B cell (primary cell): ENCODE measurements at regions not wholly inside any gene's neighbourhood (a gene's known extent, or its start where the extent isn't known, plus 50 kb on each side); places are given as distances from the start of the nearest gene placed in this dataset.

Experiments
- ATAC-seq: fragments of 200-7000 bp; cut with Tn5 transposase; one replicate; pipeline ENCODE4 v1.10.0; 2021; ENCODE audit warnings: low read depth, mild to moderate bottlenecking, moderate number of reproducible peaks, moderate library complexity
- CTCF ChIA-PET: fragments of 350-600 bp; sonication (Branson Sonifier 250); formaldehyde crosslinking; loops from one replicate; lab custom pipeline; 2021; ENCODE audit warnings: antibody characterized with exemption, inconsistent platforms; lab: Charles Lee
- POLR2A ChIA-PET: fragments of 350-600 bp; sonication (Branson Sonifier 250); formaldehyde crosslinking; loops from one replicate; lab custom pipeline; 2021; ENCODE audit warnings: antibody characterized with exemption; lab: Charles Lee
- DNase-seq: peaks from one replicate; pipeline ENCODE4 v3.0.0; 2013
- H2AFZ ChIP-seq: 2 replicates; pipeline ENCODE4 v1.6.1; 2012; ENCODE audit warnings: mild to moderate bottlenecking, low read depth, low read length; ENCODE audit not compliant: insufficient read depth, poor library complexity, severe bottlenecking
- H3K27ac ChIP-seq, 2 donors: 1 replicate in 1 of 2; 2 replicates in 1 of 2; pipeline ENCODE4 v1.5.1; 2012 to 2013; ENCODE audit warnings: low read length in 2 of 2, mild to moderate bottlenecking in 2 of 2, moderate library complexity in 1 of 2
- H3K27me3 ChIP-seq, 4 experiments: fragments of 200-600 bp in 1 of 4; sonication (generic) in 1 of 4; replicated peaks in 1 of 4; 1 replicate in 2 of 4; 2 replicates in 2 of 4; pipeline versions ENCODE4 v1.6.1 to v1.7.0; 2013 to 2016; ENCODE audit warnings: low read length in 3 of 4, mild to moderate bottlenecking in 2 of 4, mixed read lengths in 1 of 4, moderate library complexity in 1 of 4; ENCODE audit not compliant: insufficient read depth in 4 of 4, control insufficient read depth in 3 of 4; ENCODE audit errors: control extremely low read depth in 1 of 4
- H3K36me3 ChIP-seq, 2 experiments: replicated peaks in 1 of 2; 1 replicate in 1 of 2; 2 replicates in 1 of 2; pipeline versions ENCODE4 v1.6.1 to v1.7.1; 2013; ENCODE audit warnings: low read length in 1 of 2; ENCODE audit not compliant: insufficient read depth in 2 of 2, control insufficient read depth in 1 of 2; ENCODE audit errors: control extremely low read depth in 1 of 2, extremely low read depth in 1 of 2
- H3K4me1 ChIP-seq, 2 donors: fragments of 200-600 bp in 1 of 2; sonication (generic) in 1 of 2; 1 replicate in 1 of 2; 2 replicates in 1 of 2; pipeline versions ENCODE4 v1.5.1 to v1.6.1; 2013 to 2017; ENCODE audit warnings: low read length in 2 of 2; ENCODE audit not compliant: control insufficient read depth in 2 of 2, insufficient read depth in 2 of 2
- H3K4me2 ChIP-seq: replicated peaks from 2 replicates; pipeline ENCODE3; 2012; ENCODE audit warnings: mild to moderate bottlenecking, low read depth, low read length; ENCODE audit not compliant: poor library complexity, severe bottlenecking
- H3K4me3 ChIP-seq, 5 experiments: fragments of 200-600 bp in 1 of 5; sonication (generic) in 1 of 5; 1 replicate in 3 of 5; 2 replicates in 2 of 5; pipeline versions ENCODE4 v1.5.1 to v1.7.0; 2011 to 2016; ENCODE audit warnings: low read length in 4 of 5, mild to moderate bottlenecking in 4 of 5, low read depth in 2 of 5, control low read depth in 1 of 5, moderate library complexity in 1 of 5; ENCODE audit not compliant: insufficient read depth in 1 of 5; ENCODE audit errors: control extremely low read depth in 1 of 5, extremely low read depth in 1 of 5
- H3K79me2 ChIP-seq: fragments of 200-600 bp; sonication (generic); one replicate; pipeline ENCODE4 v1.6.0; 2016; ENCODE audit warnings: low read length; ENCODE audit not compliant: control insufficient read depth, insufficient read depth
- H3K9ac ChIP-seq: fragments of 200-600 bp; sonication (generic); 2 replicates; pipeline ENCODE4 v1.6.1; 2017; ENCODE audit warnings: mild to moderate bottlenecking, low read length, moderate library complexity
- H3K9me3 ChIP-seq, 3 donors: one replicate each; pipeline versions ENCODE4 v1.6.1 to v1.7.1; 2013; ENCODE audit warnings: low read length in 2 of 3; ENCODE audit not compliant: control insufficient read depth in 2 of 3, insufficient read depth in 1 of 3; ENCODE audit errors: control extremely low read depth in 1 of 3
- H4K20me1 ChIP-seq: 2 replicates; pipeline ENCODE4 v1.6.0; 2012; ENCODE audit warnings: mild to moderate bottlenecking, low read length; ENCODE audit not compliant: insufficient read depth, control insufficient read depth, poor library complexity, severe bottlenecking
- H3K27ac Mint-ChIP-seq: one replicate; pipeline ENCODE4 v1.8.0; 2021; ENCODE audit warnings: mixed read lengths
- H3K27me3 Mint-ChIP-seq: one replicate; pipeline ENCODE4 v1.8.0; 2021; ENCODE audit warnings: mixed read lengths
- H3K4me1 Mint-ChIP-seq: one replicate; pipeline ENCODE4 v1.8.0; 2021; ENCODE audit warnings: mixed read lengths
- H3K4me3 Mint-ChIP-seq: one replicate; pipeline ENCODE4 v1.8.0; 2021; ENCODE audit warnings: mixed read lengths
- H3K9me3 Mint-ChIP-seq: one replicate; pipeline ENCODE4 v1.8.0; 2022; ENCODE audit warnings: mixed read lengths; ENCODE audit not compliant: insufficient read depth
- CTCF ChIP-seq: fragments of 200-600 bp; IDR thresholded peaks from one replicate; pipeline ENCODE4 v1.8.0; 2022; ENCODE audit warnings: antibody characterized with exemption, mild to moderate bottlenecking
- EZH2 ChIP-seq: IDR thresholded peaks from 2 replicates; pipeline ENCODE4 v1.6.1; 2012; ENCODE audit warnings: borderline replicate concordance, low read depth, mild to moderate bottlenecking, moderate library complexity, low read length; ENCODE audit not compliant: insufficient read depth, poor library complexity, severe bottlenecking
- WGBS: methylation state at CpG from one replicate; pipeline ENCODE4 v1.1.5; 2013; ENCODE audit warnings: missing lambda C conversion rate; ENCODE audit not compliant: insufficient coverage; 5-methylcytosine and 5-hydroxymethylcytosine counted together
- intact Hi-C: fragments of 100-400 bp; cut with micrococcal nuclease; formaldehyde crosslinking; loops from one replicate; pipeline ENCODE4 v1.10.0; 2022

DNA sequence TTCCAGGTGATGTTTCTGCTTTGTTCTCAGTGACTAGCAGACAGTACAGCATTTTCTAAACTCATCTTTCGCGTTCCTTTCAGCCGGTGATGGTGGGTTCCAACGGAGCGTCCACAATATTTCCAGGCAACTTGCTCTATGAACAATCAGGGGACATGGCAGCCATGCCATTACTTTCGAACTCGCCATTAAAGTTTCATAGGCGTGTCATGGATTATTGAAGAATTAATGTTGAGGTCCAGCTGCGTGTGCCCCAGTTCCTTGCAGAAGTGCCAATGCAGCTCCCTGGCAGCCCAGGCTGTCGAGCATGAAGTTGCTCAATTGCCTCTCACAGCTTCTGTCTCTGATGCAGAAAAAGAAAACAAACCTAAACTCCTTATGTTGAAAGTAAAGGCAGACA lies 262.2 kb downstream of the IRX2 start:
- H3K27me3 Mint-ChIP-seq = no peaks in the 10 kb centered on the region

GRCh38 chr5:2488593-2488992 lies 262.9 kb downstream of the IRX2 start:
- H3K9me3 Mint-ChIP-seq = no peaks in the 10 kb centered on the region

More for the DNA sequence above, 262.2 kb downstream of the IRX2 start:
- Histone ChIP-seq H3K9me3 (peaks cover 0 to 31% (median 0%) of the 10 kb centered on the region in 3 donors), H3K36me3 (no peaks in the 10 kb centered on the region), H3K4me1 (no peaks in the 10 kb centered on the region), H3K27ac (no peak overlapping the region), H3K27me3 (no peaks in the 10 kb centered on the region), H3K4me2 (no peak overlapping the region), H4K20me1 (no peaks in the 10 kb centered on the region), H2AFZ (no peak overlapping the region), H3K4me3 (no peak overlapping the region), H3K79me2 (no peaks in the 10 kb centered on the region), H3K9ac (no peak overlapping the region)
- TF ChIP-seq EZH2 (no peak), CTCF (no peak)
- WGBS = 93% methylated on average over 8 of the region's 10 CpGs
- H3K9me3 Mint-ChIP-seq = no peaks in the 10 kb centered on the region
- H3K27ac Mint-ChIP-seq = no peak overlapping the region
- ChIA-PET CTCF (no interaction called here), POLR2A (no interaction called here)
- no peak overlapping the region for H3K4me3 Mint-ChIP-seq
- H3K4me1 Mint-ChIP-seq = no peaks in the 10 kb centered on the region
- intact Hi-C loops = no loop called here
- DNase-seq (no peak), ATAC-seq (no peak)

More at GRCh38 chr5:2488593-2488992, 262.9 kb downstream of the IRX2 start:
- ChIA-PET CTCF (no interaction called here), POLR2A (no interaction called here)
- Histone ChIP-seq H3K9ac (no peak overlapping the region), H3K4me1 (no peaks in the 10 kb centered on the region), H3K27me3 (no peaks in the 10 kb centered on the region), H3K27ac (no peak overlapping the region), H3K79me2 (no peaks in the 10 kb centered on the region), H3K4me2 (no peak overlapping the region), H3K9me3 (peaks cover 0 to 30% (median 0%) of the 10 kb centered on the region in 3 donors), H4K20me1 (no peaks in the 10 kb centered on the region), H3K4me3 (no peak overlapping the region), H3K36me3 (no peaks in the 10 kb centered on the region), H2AFZ (no peak overlapping the region)
- intact Hi-C loops = no loop called here
- ATAC-seq (no peak), DNase-seq (no peak)
- 78% methylated on average over 9 of the region's 9 CpGs for WGBS
- H3K4me3 Mint-ChIP-seq = no peak overlapping the region
- no peaks in the 10 kb centered on the region for H3K4me1 Mint-ChIP-seq
- TF ChIP-seq CTCF (no peak), EZH2 (no peak)
- no peak overlapping the region for H3K27ac Mint-ChIP-seq
- no peaks in the 10 kb centered on the region for H3K27me3 Mint-ChIP-seq
